Neural cell (in vitro differentiated cells): ENCODE measurements at regions not wholly inside any gene's neighbourhood (a gene's known extent, or its start where the extent isn't known, plus 50 kb on each side); places are given as distances from the start of the nearest gene placed in this dataset.

Experiments used
- H2AFZ ChIP-seq: fragments of 200-600, 300-800 bp; sonication (generic), shearing (Covaris generic); 2 replicates; pipeline ENCODE4 v1.6.0; 2014; ENCODE audit warnings: low read depth, mild to moderate bottlenecking, antibody characterized with exemption, low read length, moderate library complexity
- H3F3A ChIP-seq: fragments of 200-600 bp; shearing (Covaris generic); 2 replicates; pipeline ENCODE4 v1.6.1; 2016; ENCODE audit warnings: mild to moderate bottlenecking, moderate library complexity, mixed read lengths, antibody characterized with exemption, low read length; ENCODE audit not compliant: insufficient read depth, poor library complexity, severe bottlenecking
- H3K27ac ChIP-seq: fragments of 200-600, 300-800 bp; sonication (generic), shearing (Covaris generic); 2 replicates; pipeline ENCODE4 v1.5.1; 2014; ENCODE audit warnings: mild to moderate bottlenecking, low read length, moderate library complexity
- H3K27me3 ChIP-seq: fragments of 300-800, 200-600 bp; sonication (generic), shearing (Covaris generic); 2 replicates; pipeline ENCODE4 v1.6.0; 2014; ENCODE audit warnings: mild to moderate bottlenecking, low read depth, low read length, moderate library complexity; ENCODE audit not compliant: insufficient read depth
- H3K36me3 ChIP-seq: fragments of 300-800, 200-600 bp; sonication (generic), shearing (Covaris generic); 2 replicates; pipeline ENCODE4 v1.5.1; 2014; ENCODE audit warnings: mild to moderate bottlenecking, antibody characterized with exemption, low read length, moderate library complexity; ENCODE audit not compliant: insufficient read depth
- H3K4me2 ChIP-seq: fragments of 300-800, 200-600 bp; sonication (generic), shearing (Covaris generic); 2 replicates; pipeline ENCODE4 v1.6.0; 2014; ENCODE audit warnings: mild to moderate bottlenecking, low read length
- H3K4me3 ChIP-seq: fragments of 300-800, 200-600 bp; sonication (generic), shearing (Covaris generic); 2 replicates; pipeline ENCODE4 v1.5.1; 2014; ENCODE audit warnings: mild to moderate bottlenecking, low read length, moderate library complexity
- H3K79me2 ChIP-seq: fragments of 200-600 bp; shearing (Covaris generic); replicated peaks from 2 replicates; pipeline ENCODE4 v1.6.0; 2014; ENCODE audit warnings: mild to moderate bottlenecking, low read length, moderate library complexity; ENCODE audit not compliant: insufficient read depth
- H3K9ac ChIP-seq: fragments of 300-800, 200-600 bp; sonication (generic), shearing (Covaris generic); 2 replicates; pipeline ENCODE4 v1.6.1; 2016; ENCODE audit warnings: mild to moderate bottlenecking, low read length, mixed read lengths
- H3K9me2 ChIP-seq: fragments of 200-600 bp; shearing (Covaris generic); 2 replicates; pipeline ENCODE4 v1.6.1; 2016; ENCODE audit warnings: mild to moderate bottlenecking, low read length, mixed read lengths; ENCODE audit not compliant: insufficient read depth
- H3K9me3 ChIP-seq: fragments of 200-600, 300-800 bp; sonication (generic), shearing (Covaris generic); 2 replicates; pipeline ENCODE4 v1.6.1; 2016; ENCODE audit warnings: mild to moderate bottlenecking, mixed run types, low read length, moderate library complexity, mixed read lengths
- H4K20me1 ChIP-seq: fragments of 200-600 bp; shearing (Covaris generic); 2 replicates; pipeline ENCODE4 v1.6.1; 2016; ENCODE audit warnings: mild to moderate bottlenecking, mixed run types; ENCODE audit not compliant: insufficient read depth
- EP300 ChIP-seq: fragments of 450-650 bp; conservative IDR thresholded peaks from 2 replicates; pipeline ENCODE4 v1.6.1; 2014; ENCODE audit warnings: antibody characterized with exemption, mild to moderate bottlenecking, moderate library complexity; ENCODE audit not compliant: poor library complexity, severe bottlenecking
- EZH2 ChIP-seq: fragments of 200-600, 300-800 bp; shearing (Covaris generic), sonication (generic); IDR thresholded peaks from 2 replicates; pipeline ENCODE4 v1.6.1; 2014; ENCODE audit warnings: antibody characterized with exemption, low read length, borderline replicate concordance, mild to moderate bottlenecking; ENCODE audit not compliant: insufficient read depth, poor library complexity, severe bottlenecking
- MXI1 ChIP-seq: fragments of 450-650 bp; conservative IDR thresholded peaks from 2 replicates; pipeline ENCODE4 v1.6.1; 2014; ENCODE audit warnings: antibody characterized with exemption, mild to moderate bottlenecking; ENCODE audit not compliant: poor library complexity, severe bottlenecking
- POLR2AphosphoS5 ChIP-seq: IDR thresholded peaks from 2 replicates; pipeline ENCODE4 v1.6.1; 2012
- RAD21 ChIP-seq: fragments of 450-650 bp; conservative IDR thresholded peaks from 2 replicates; pipeline ENCODE4 v1.6.1; 2014; ENCODE audit warnings: antibody characterized with exemption, mild to moderate bottlenecking, moderate library complexity
- SMC3 ChIP-seq: fragments of 450-650 bp; conservative IDR thresholded peaks from 2 replicates; pipeline ENCODE4 v1.6.1; 2014; ENCODE audit warnings: antibody characterized with exemption, mild to moderate bottlenecking, moderate library complexity; ENCODE audit not compliant: poor library complexity
- TAF1 ChIP-seq: IDR thresholded peaks from 2 replicates; pipeline ENCODE4 v1.6.1; 2012; ENCODE audit warnings: low read depth
- TF ChIP-seq, protein P1 (sequence below): IDR thresholded peaks from 2 replicates; pipeline ENCODE4 v1.6.1; 2012; ENCODE audit warnings: borderline replicate concordance
- TF ChIP-seq, protein P2 (sequence below): fragments of 450-650 bp; IDR thresholded peaks from 2 replicates; pipeline ENCODE4 v1.5.1; 2014; ENCODE audit warnings: antibody characterized with exemption, mild to moderate bottlenecking, moderate library complexity; ENCODE audit not compliant: poor library complexity, severe bottlenecking

DNA sequence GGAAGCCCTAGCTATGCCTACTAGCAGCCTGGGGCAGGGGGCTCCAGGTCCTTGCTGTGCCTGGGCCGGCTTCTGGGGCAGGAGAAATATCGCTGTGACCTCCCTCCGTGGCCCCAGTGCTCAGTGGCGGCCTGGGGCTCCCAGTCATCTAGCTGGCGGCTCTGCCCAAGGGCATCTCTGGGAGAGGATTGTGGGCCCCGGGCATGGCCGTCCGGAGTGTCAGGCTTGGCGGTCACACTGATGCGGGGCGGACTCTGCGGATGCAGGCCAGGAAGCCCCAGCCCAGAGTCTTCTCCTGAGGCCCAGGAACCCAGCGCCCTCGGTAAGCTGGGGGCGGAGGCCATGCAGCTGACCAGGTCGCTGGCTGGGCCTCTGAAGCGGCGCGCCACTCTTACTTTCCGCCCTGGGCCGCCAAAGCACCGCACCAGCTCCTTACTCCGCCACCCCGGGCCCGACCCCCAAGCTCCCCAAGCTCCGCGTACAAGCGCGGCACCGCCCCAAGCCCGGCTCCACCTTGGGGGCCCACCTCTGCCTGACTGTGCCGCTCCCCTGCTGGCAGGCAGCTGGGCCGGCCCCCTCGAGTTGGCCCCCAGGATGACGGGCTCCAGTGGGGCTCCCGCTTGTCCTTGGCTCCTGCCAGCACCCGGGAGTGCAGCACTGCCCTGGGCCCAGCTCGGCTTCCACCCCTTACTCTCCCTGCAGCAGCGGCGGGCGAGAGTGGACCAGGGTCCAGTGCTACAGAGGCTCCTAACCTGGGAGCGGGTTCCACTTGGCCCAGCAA is 720.0 kb downstream of the PCDH18 start:
- H3K4me2 ChIP-seq = no peak overlapping the region
- H3K79me2 ChIP-seq = no peaks in the 10 kb centered on the region
- no peaks in the 10 kb centered on the region for H3F3A ChIP-seq
- no peak overlapping the region for H3K9ac ChIP-seq
- no peaks in the 10 kb centered on the region for H4K20me1 ChIP-seq
- no peak overlapping the region for H2AFZ ChIP-seq
- no peaks in the 10 kb centered on the region for H3K27me3 ChIP-seq
- TF ChIP-seq POLR2AphosphoS5 (no peak), SMC3 (no peak), TAF1 (no peak), MXI1 (no peak), RAD21 (no peak), EZH2 (no peak), EP300 (no peak)
- TF ChIP-seq, protein P1, sequence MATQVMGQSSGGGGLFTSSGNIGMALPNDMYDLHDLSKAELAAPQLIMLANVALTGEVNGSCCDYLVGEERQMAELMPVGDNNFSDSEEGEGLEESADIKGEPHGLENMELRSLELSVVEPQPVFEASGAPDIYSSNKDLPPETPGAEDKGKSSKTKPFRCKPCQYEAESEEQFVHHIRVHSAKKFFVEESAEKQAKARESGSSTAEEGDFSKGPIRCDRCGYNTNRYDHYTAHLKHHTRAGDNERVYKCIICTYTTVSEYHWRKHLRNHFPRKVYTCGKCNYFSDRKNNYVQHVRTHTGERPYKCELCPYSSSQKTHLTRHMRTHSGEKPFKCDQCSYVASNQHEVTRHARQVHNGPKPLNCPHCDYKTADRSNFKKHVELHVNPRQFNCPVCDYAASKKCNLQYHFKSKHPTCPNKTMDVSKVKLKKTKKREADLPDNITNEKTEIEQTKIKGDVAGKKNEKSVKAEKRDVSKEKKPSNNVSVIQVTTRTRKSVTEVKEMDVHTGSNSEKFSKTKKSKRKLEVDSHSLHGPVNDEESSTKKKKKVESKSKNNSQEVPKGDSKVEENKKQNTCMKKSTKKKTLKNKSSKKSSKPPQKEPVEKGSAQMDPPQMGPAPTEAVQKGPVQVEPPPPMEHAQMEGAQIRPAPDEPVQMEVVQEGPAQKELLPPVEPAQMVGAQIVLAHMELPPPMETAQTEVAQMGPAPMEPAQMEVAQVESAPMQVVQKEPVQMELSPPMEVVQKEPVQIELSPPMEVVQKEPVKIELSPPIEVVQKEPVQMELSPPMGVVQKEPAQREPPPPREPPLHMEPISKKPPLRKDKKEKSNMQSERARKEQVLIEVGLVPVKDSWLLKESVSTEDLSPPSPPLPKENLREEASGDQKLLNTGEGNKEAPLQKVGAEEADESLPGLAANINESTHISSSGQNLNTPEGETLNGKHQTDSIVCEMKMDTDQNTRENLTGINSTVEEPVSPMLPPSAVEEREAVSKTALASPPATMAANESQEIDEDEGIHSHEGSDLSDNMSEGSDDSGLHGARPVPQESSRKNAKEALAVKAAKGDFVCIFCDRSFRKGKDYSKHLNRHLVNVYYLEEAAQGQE = no peak
- TF ChIP-seq, protein P2, sequence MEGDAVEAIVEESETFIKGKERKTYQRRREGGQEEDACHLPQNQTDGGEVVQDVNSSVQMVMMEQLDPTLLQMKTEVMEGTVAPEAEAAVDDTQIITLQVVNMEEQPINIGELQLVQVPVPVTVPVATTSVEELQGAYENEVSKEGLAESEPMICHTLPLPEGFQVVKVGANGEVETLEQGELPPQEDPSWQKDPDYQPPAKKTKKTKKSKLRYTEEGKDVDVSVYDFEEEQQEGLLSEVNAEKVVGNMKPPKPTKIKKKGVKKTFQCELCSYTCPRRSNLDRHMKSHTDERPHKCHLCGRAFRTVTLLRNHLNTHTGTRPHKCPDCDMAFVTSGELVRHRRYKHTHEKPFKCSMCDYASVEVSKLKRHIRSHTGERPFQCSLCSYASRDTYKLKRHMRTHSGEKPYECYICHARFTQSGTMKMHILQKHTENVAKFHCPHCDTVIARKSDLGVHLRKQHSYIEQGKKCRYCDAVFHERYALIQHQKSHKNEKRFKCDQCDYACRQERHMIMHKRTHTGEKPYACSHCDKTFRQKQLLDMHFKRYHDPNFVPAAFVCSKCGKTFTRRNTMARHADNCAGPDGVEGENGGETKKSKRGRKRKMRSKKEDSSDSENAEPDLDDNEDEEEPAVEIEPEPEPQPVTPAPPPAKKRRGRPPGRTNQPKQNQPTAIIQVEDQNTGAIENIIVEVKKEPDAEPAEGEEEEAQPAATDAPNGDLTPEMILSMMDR = no peak
- no peaks in the 10 kb centered on the region for H3K9me2 ChIP-seq
- H3K27ac ChIP-seq = no peak overlapping the region
- no peak overlapping the region for H3K4me3 ChIP-seq
- no peaks in the 10 kb centered on the region for H3K9me3 ChIP-seq
- H3K36me3 ChIP-seq = no peaks in the 10 kb centered on the region

DNA sequence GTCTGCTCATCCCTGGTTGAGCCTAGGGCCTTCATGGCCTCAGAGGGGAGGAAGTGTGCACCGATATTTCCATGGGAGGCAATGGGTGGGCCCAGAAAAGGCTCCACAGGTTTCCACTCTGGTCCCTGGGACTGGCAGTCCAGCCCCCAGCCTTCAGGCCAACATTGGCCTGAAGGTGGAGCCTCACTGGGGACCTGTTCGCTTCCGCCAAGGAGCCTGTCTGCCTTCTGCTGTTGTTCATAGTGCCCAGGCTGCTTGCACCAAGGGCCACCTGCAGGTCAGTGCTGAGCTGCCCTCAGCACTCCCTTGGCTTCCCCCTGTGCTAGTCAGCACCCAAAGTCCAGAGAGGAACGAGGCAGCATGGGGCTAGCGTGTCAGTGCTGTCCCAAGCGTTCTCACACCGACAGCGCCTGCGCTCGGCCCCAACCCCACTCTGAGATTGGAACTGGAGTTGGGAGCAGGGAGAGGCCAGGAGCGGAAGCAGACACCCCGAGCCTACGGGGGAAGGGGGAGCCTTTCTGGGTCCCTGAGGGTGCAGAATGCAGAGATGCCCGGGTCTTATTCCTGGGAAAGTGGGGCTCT is 720.7 kb downstream of the PCDH18 start:
- Histone ChIP-seq H3K9me2 (no peaks in the 10 kb centered on the region), H3K27ac (no peak overlapping the region), H4K20me1 (no peaks in the 10 kb centered on the region), H3K4me3 (no peak overlapping the region), H3K79me2 (no peaks in the 10 kb centered on the region), H3K4me2 (no peak overlapping the region), H3F3A (no peaks in the 10 kb centered on the region), H3K9ac (no peak overlapping the region), H3K9me3 (no peaks in the 10 kb centered on the region), H3K27me3 (no peaks in the 10 kb centered on the region), H2AFZ (no peak overlapping the region), H3K36me3 (no peaks in the 10 kb centered on the region)
- TF ChIP-seq EZH2 (no peak), RAD21 (no peak), SMC3 (no peak), EP300 (no peak), POLR2AphosphoS5 (no peak)
- TF ChIP-seq, protein P1 = no peak
- TF ChIP-seq, protein P2 = no peak
